Nephron progenitor cell (in vitro differentiated cells): ENCODE measurements at regions not wholly inside any gene's neighbourhood (a gene's known extent, or its start where the extent isn't known, plus 50 kb on each side); places are given as distances from the start of the nearest gene placed in this dataset.

Experiments
- DNase-seq: peaks from one replicate; pipeline ENCODE4 v3.0.0; 2021
- H3K27ac Mint-ChIP-seq: 2 replicates; pipeline ENCODE4 v1.8.0; 2021; ENCODE audit warnings: mild to moderate bottlenecking, moderate library complexity, mixed read lengths
- H3K27me3 Mint-ChIP-seq: 2 replicates; pipeline ENCODE4 v1.8.0; 2021; ENCODE audit warnings: mild to moderate bottlenecking, low read depth, mixed read lengths; ENCODE audit not compliant: poor library complexity
- H3K36me3 Mint-ChIP-seq: 2 replicates; pipeline ENCODE4 v1.8.0; 2021; ENCODE audit warnings: low read depth, mixed read lengths
- H3K4me1 Mint-ChIP-seq: 2 replicates; pipeline ENCODE4 v1.8.0; 2021; ENCODE audit warnings: mixed read lengths
- H3K4me3 Mint-ChIP-seq: 2 replicates; pipeline ENCODE4 v1.8.0; 2021; ENCODE audit warnings: mild to moderate bottlenecking, moderate library complexity, mixed read lengths
- H3K9me3 Mint-ChIP-seq: 2 replicates; pipeline ENCODE4 v1.8.0; 2021; ENCODE audit warnings: mild to moderate bottlenecking, moderate library complexity, mixed read lengths
- TF ChIP-seq, protein P1 (sequence below): fragments of 200-600 bp; sonication (generic); IDR thresholded peaks from 2 replicates; pipeline ENCODE4 v1.5.0; 2021; ENCODE audit warnings: antibody characterized with exemption

DNA sequence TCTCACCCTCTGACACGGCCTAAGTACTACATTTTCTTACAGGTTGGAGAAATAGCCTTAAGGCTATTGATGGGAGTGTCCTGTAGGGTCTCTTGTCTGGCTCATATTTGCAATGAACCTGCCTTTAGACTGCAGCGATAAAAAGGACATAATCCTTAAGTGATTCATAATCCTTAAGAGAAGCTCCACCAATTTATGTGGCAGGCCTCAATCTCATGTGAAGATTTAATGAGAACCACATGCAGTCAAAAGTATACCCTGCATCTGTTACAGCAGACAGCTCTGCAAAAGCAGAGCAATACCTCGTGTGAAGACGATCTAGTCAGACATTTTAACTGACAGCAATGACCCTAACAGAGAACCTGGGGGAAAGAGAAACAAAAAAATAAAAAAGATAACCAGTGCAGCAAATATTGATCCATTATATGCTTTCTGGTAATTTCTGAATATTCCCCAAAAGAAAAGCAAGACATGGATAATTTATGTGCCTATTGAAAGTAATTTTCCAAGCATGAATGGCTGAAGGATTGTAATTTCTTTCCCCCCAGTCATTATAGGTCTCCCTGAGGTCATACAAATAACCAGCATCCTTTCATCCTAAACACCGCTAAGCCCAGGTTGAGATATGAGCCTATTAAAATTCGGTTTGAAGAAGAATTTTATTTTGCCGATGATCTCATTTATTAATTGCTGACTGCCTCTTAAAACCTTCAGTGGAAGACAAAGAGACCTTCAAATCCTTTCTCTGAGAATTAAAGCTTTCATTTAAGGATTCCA lies 321.8 kb upstream of the NBEA start:
- H3K4me1 Mint-ChIP-seq: peaks cover 34% of the 10 kb centered on the region
- H3K4me3 Mint-ChIP-seq: no peak overlapping the region
- TF ChIP-seq, protein P1, sequence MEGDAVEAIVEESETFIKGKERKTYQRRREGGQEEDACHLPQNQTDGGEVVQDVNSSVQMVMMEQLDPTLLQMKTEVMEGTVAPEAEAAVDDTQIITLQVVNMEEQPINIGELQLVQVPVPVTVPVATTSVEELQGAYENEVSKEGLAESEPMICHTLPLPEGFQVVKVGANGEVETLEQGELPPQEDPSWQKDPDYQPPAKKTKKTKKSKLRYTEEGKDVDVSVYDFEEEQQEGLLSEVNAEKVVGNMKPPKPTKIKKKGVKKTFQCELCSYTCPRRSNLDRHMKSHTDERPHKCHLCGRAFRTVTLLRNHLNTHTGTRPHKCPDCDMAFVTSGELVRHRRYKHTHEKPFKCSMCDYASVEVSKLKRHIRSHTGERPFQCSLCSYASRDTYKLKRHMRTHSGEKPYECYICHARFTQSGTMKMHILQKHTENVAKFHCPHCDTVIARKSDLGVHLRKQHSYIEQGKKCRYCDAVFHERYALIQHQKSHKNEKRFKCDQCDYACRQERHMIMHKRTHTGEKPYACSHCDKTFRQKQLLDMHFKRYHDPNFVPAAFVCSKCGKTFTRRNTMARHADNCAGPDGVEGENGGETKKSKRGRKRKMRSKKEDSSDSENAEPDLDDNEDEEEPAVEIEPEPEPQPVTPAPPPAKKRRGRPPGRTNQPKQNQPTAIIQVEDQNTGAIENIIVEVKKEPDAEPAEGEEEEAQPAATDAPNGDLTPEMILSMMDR: no peak
- DNase-seq: no peak
- H3K36me3 Mint-ChIP-seq: no peaks in the 10 kb centered on the region
- peaks cover 3% of the 10 kb centered on the region for H3K27me3 Mint-ChIP-seq
- no peak overlapping the region for H3K27ac Mint-ChIP-seq
- H3K9me3 Mint-ChIP-seq: peaks cover 4% of the 10 kb centered on the region

DNA sequence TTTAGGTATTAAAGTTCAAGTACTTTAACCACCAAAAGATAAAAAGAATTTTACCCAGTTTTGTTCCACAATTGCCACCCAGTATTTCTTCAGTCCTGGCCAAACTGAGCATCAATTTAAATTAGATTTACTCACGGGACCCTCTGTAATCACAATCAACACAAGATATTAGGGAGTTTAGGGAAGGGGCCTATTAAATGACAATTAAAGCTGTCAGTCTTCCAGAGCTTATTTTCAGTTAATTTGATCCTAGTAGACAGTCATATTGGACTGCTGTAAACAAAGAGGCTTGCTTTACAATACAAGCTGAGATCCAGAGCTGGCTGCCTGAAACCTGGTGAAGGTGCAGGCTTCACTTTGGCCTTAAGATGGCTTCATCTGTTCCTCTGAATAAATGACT lies 321.2 kb upstream of the NBEA start:
- H3K4me1 Mint-ChIP-seq: peaks cover 31% of the 10 kb centered on the region
- H3K9me3 Mint-ChIP-seq: peaks cover 4% of the 10 kb centered on the region
- H3K36me3 Mint-ChIP-seq: no peaks in the 10 kb centered on the region
- H3K4me3 Mint-ChIP-seq: no peak overlapping the region
- peaks cover 3% of the 10 kb centered on the region for H3K27me3 Mint-ChIP-seq
- no peak overlapping the region for H3K27ac Mint-ChIP-seq
- no peak for DNase-seq
- TF ChIP-seq, protein P1: no peak

DNA sequence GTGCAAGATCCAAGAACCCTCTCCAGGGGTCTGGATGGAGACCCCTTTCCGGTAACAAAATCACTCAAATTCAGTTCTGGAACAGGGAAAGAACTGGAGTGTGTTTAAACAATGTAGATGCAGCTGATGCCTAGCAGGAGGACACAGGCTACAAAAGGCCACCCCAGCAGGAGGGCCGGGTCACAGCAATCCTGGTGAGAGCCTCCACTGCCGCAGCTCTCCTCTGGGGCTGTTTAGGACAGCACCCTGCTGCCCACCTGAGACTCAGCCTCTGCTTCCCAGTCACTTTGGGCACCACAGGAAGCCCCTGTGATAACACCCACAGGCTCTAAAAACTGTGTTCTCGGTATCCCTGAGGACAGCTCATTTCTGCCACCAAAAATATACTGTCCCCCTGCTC lies 318.7 kb upstream of the NBEA start:
- Mint-ChIP-seq H3K36me3 (no peaks in the 10 kb centered on the region), H3K9me3 (peaks cover 4% of the 10 kb centered on the region), H3K4me1 (peaks cover 52% of the 10 kb centered on the region), H3K4me3 (no peak overlapping the region), H3K27me3 (peaks cover 3% of the 10 kb centered on the region), H3K27ac (no peak overlapping the region)
- TF ChIP-seq, protein P1: no peak
- no peak for DNase-seq

DNA sequence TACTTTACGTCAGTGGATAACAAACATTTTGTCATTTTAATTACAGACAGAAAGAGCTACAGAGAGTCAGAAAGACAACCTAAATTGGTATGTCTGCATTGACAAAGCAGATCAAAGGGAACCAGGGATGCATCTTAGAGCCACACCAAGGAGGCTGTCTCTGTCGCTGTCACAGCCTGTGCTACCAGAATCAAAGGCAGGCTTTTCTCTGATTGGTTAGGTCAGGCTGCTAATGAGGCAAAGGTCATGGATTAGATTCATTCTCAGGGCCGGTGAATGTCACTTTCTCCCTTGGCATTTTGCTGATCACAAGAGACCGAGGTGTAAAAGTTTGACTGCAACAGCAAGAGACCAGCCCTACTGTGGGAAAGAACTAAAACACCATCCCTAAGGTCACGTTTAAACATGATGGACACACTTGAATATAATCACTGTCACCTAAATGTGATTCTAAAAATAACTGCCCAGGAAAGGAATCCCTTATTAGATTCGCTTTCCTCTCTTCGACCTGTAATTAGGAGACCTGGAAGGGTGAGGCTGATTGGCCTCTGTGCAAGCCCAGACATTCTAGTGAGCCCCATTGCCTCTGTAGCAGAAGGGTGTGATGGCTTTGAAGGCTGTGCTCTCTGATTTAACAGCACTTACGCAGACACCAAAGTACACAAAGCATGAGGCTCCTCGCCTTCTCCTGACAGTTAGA lies 314.4 kb upstream of the NBEA start:
- DNase-seq: no peak
- H3K4me1 Mint-ChIP-seq: peaks cover 32% of the 10 kb centered on the region
- peaks cover 4% of the 10 kb centered on the region for H3K27me3 Mint-ChIP-seq
- H3K36me3 Mint-ChIP-seq: no peaks in the 10 kb centered on the region
- H3K9me3 Mint-ChIP-seq: peaks cover 4% of the 10 kb centered on the region
- H3K4me3 Mint-ChIP-seq: no peak overlapping the region
- peak overlapping the region; percentile 47 for H3K27ac Mint-ChIP-seq
- TF ChIP-seq, protein P1: no peak

DNA sequence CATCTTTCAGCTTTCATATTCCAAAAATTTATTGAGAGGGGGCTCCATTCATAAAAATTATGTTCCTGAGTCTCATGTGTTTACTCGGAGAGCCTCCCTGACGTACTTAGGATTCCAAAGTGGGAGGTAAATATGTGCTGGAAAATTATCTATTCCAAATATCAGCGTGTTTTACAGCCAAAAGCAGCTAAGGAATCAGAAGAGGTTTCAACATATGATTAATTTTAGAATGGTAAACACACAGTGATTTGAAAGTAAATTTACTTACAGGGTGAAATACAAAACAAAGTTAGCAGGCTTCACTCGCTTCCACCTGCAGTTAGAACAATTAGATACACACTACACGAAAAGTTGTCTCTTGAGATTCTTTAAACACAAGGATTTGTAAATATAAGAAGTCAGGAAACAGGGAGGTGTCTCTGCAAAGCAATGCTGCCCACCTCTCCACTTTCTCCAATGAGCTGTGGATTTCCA lies 313.8 kb upstream of the NBEA start:
- TF ChIP-seq, protein P1: no peak
- H3K27me3 Mint-ChIP-seq: peaks cover 4% of the 10 kb centered on the region
- no peak overlapping the region for H3K4me3 Mint-ChIP-seq
- H3K27ac Mint-ChIP-seq: no peak overlapping the region
- no peaks in the 10 kb centered on the region for H3K36me3 Mint-ChIP-seq
- H3K4me1 Mint-ChIP-seq: peaks cover 32% of the 10 kb centered on the region
- DNase-seq: no peak
- H3K9me3 Mint-ChIP-seq: peaks cover 7% of the 10 kb centered on the region
